GM19328 (cell line): ENCODE measurements at regions not wholly inside any gene's neighbourhood (a gene's known extent, or its start where the extent isn't known, plus 50 kb on each side); places are given as distances from the start of the nearest gene placed in this dataset.
"Not testable (repeated sequence)": the region's sequence is repeated elsewhere in the genome, so short reads cannot be mapped to it uniquely, and the experiment has no call there.

ENCODE experiments used
- ATAC-seq: cut with Tn5 transposase; IDR thresholded peaks from one replicate; pipeline ENCODE4 v1.9.1; 2021; ENCODE audit warnings: mild to moderate bottlenecking, moderate library complexity; ENCODE audit not compliant: unreplicated experiment

GRCh38 chr5:171541341-171541776, 121.9 kb downstream of the FGF18 start:
- no peak for ATAC-seq

- ATAC-seq = no peak
Measured at GRCh38 chr5:171542525-171543140, 123.2 kb downstream of the FGF18 start.

- no peak for ATAC-seq
Measured at GRCh38 chr5:171543148-171543815, 123.8 kb downstream of the FGF18 start.

GRCh38 chr5:171544913-171545765, 125.7 kb downstream of the FGF18 start:
- no peak for ATAC-seq

GRCh38 chr5:171549274-171549673, 129.8 kb downstream of the FGF18 start:
- ATAC-seq = no peak

- not testable (repeated sequence) for ATAC-seq
Measured at GRCh38 chr5:171553817-171554216, 134.4 kb downstream of the FGF18 start.

GRCh38 chr5:171555160-171555559, 135.7 kb downstream of the FGF18 start:
- ATAC-seq = no peak

- ATAC-seq = no peak
Measured at GRCh38 chr5:171562822-171563221, 143.4 kb downstream of the FGF18 start.

- ATAC-seq = no peak
Measured at GRCh38 chr5:171568389-171568788, 148.9 kb downstream of the FGF18 start.

- ATAC-seq = no peak
Measured at GRCh38 chr5:171569065-171569712, 149.7 kb downstream of the FGF18 start.

GRCh38 chr5:171570244-171570825, 150.9 kb downstream of the FGF18 start:
- no peak for ATAC-seq

GRCh38 chr5:171571663-171572062, 152.2 kb downstream of the FGF18 start:
- ATAC-seq = no peak

- no peak for ATAC-seq
Measured at GRCh38 chr5:171573021-171573420, 153.6 kb downstream of the FGF18 start.

- no peak for ATAC-seq
Measured at GRCh38 chr5:171573451-171574225, 154.2 kb downstream of the FGF18 start.

- no peak for ATAC-seq
Measured at GRCh38 chr5:171574376-171574775, 154.9 kb downstream of the FGF18 start.

- ATAC-seq = no peak
Measured at GRCh38 chr5:171575386-171575785, 155.9 kb downstream of the FGF18 start.

GRCh38 chr5:171575808-171576207, 156.4 kb downstream of the FGF18 start:
- ATAC-seq = no peak

- ATAC-seq = no peak
Measured at GRCh38 chr5:171577042-171577758, 157.8 kb downstream of the FGF18 start.

- no peak for ATAC-seq
Measured at GRCh38 chr5:171578049-171578828, 158.8 kb downstream of the FGF18 start.
